ENCODE measurements at regions not wholly inside any gene's neighbourhood (a gene's known extent, or its start where the extent isn't known, plus 50 kb on each side); places are given as distances from the start of the nearest gene placed in this dataset.

- no peak overlapping the region for H3K9ac ChIP-seq (ENCODE audit: insufficient read depth, low read depth, low read length)
- 0 out of 2 replicates have a peak, but pooled peaks cover under 1% of the 10 kb centered on the region for H4K20me1 ChIP-seq (ENCODE audit: insufficient read depth, low read length)
- no peak for TF ChIP-seq ZNF484 (CRISPR knock-in tag; IDR thresholded peaks at IDR 0.05; ENCODE audit: borderline replicate concordance, low read depth)
- TF ChIP-seq TOE1 (CRISPR knock-in tag; IDR thresholded peaks at IDR 0.05), result no peak
- TF ChIP-seq, protein P1, sequence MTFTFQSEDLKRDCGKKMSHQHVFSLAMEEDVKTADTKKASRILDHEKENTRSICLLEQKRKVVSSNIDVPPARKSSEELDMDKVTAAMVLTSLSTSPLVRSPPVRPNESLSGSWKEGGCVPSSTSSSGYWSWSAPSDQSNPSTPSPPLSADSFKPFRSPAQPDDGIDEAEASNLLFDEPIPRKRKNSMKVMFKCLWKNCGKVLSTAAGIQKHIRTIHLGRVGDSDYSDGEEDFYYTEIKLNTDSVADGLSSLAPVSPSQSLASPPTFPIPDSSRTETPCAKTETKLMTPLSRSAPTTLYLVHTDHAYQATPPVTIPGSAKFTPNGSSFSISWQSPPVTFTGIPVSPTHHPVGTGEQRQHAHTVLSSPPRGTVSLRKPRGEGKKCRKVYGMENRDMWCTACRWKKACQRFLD (CRISPR knock-in tag; IDR thresholded peaks at IDR 0.05; ENCODE audit: borderline replicate concordance), result no peak
- TF ChIP-seq ZNF333 (CRISPR knock-in tag; IDR thresholded peaks at IDR 0.05; ENCODE audit: borderline replicate concordance), result no peak
- TF ChIP-seq KMT2B (CRISPR knock-in tag; IDR thresholded peaks at IDR 0.05), result no peak
- no peak for TF ChIP-seq NR2C2 (CRISPR knock-in tag; IDR thresholded peaks at IDR 0.05; ENCODE audit: borderline replicate concordance)
- no peak for TF ChIP-seq ZNF136 (CRISPR knock-in tag; IDR thresholded peaks at IDR 0.05; ENCODE audit: low read depth)
- TF ChIP-seq SMC3 (IDR thresholded peaks at IDR 0.05; ENCODE audit: low read length), result no peak
- no peak for TF ChIP-seq ZNF788 (CRISPR knock-in tag; IDR thresholded peaks at IDR 0.05; ENCODE audit: borderline replicate concordance)
- no peak for TF ChIP-seq ATF1 (CRISPR knock-in tag; IDR thresholded peaks at IDR 0.05)
- TF ChIP-seq ZNF564 (CRISPR knock-in tag; IDR thresholded peaks at IDR 0.05), result no peak
- TF ChIP-seq, protein P2, sequence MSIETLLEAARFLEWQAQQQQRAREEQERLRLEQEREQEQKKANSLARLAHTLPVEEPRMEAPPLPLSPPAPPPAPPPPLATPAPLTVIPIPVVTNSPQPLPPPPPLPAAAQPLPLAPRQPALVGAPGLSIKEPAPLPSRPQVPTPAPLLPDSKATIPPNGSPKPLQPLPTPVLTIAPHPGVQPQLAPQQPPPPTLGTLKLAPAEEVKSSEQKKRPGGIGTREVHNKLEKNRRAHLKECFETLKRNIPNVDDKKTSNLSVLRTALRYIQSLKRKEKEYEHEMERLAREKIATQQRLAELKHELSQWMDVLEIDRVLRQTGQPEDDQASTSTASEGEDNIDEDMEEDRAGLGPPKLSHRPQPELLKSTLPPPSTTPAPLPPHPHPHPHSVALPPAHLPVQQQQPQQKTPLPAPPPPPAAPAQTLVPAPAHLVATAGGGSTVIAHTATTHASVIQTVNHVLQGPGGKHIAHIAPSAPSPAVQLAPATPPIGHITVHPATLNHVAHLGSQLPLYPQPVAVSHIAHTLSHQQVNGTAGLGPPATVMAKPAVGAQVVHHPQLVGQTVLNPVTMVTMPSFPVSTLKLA (IDR thresholded peaks at IDR 0.05), result no peak
- no peak for TF ChIP-seq ZNF331 (CRISPR knock-in tag; IDR thresholded peaks at IDR 0.05)
- no peak for TF ChIP-seq RFXAP (CRISPR knock-in tag; IDR thresholded peaks at IDR 0.05; ENCODE audit: borderline replicate concordance)
- no peak for TF ChIP-seq KAT2B (IDR thresholded peaks at IDR 0.05; ENCODE audit: borderline replicate concordance, low read depth, low read length)
- no peak for TF ChIP-seq TCF12 (IDR thresholded peaks at IDR 0.05)
- no peak for TF ChIP-seq TCF12 (CRISPR knock-in tag; IDR thresholded peaks at IDR 0.05)
- TF ChIP-seq JARID2 (CRISPR knock-in tag; IDR thresholded peaks at IDR 0.05; ENCODE audit: insufficient replicate concordance), result no peak
- TF ChIP-seq JUNB (CRISPR knock-in tag; IDR thresholded peaks at IDR 0.05; ENCODE audit: borderline replicate concordance), result no peak
- H3K4me3 ChIP-seq (replicated peaks in 1 of 3; ENCODE audit: insufficient read depth in 1 of 3, low read depth in 2 of 3, low read length in 3 of 3), result no peak overlapping the region
- H3K27ac ChIP-seq (ENCODE audit: extremely low read length, insufficient read depth, low read length), result no peak overlapping the region
- H3K4me1 ChIP-seq (ENCODE audit: insufficient read depth, low read length), result 0 out of 2 replicates have a peak, but pooled peaks cover 3% of the 10 kb centered on the region
- ATAC-seq (no peak), FAIRE-seq (no peak), DNase-seq (ENCODE audit: low spot score) (no peak)
- 97% methylated on average over 21 of the region's 24 CpGs for WGBS (ENCODE audit: low lambda C conversion rate)
- in situ Hi-C loops (cut with HindIII; ENCODE audit: extremely low pct_ligation_motif_present, low pct_unique_long_range_greater_than_20kb) (no loop called here), intact Hi-C loops (cut with micrococcal nuclease; ENCODE audit: unreplicated experiment) (no loop called here)
- H3K9me3 ChIP-seq (ENCODE audit: low read length), result no peaks in the 10 kb centered on the region
- no TSS peak for BruUV-seq (replicated peaks)
- peaks cover 5 to 21% of the 10 kb centered on the region in 2 experiments; a peak in 4 of 5 replicates for H3K36me3 ChIP-seq (replicated peaks in 1 of 2; ENCODE audit: control insufficient read depth in 1 of 2, insufficient read depth in 2 of 2, low read length in 2 of 2)
- no peak overlapping the region for H3K4me2 ChIP-seq (ENCODE audit: low read depth, low read length)
- CTCF ChIA-PET (ENCODE audit: low intra/inter-chr PET ratio, low total read pairs), result no interaction called here
- H3K27me3 ChIP-seq (ENCODE audit: control insufficient read depth in 1 of 2, insufficient read depth in 2 of 2, low read length in 2 of 2), result no peaks in the 10 kb centered on the region
- H3K79me2 ChIP-seq (ENCODE audit: insufficient read depth, low read length), result no peaks in the 10 kb centered on the region
- POLR2A ChIA-PET, result no interaction called here
- no peak overlapping the region for H2AFZ ChIP-seq (ENCODE audit: low read length)
Measured at GRCh38 chr11:70713086-70713835, 314.9 kb downstream of the CTTN start.
